AG04449 (cell line): ENCODE measurements at regions not wholly inside any gene's neighbourhood (a gene's known extent, or its start where the extent isn't known, plus 50 kb on each side); places are given as distances from the start of the nearest gene placed in this dataset.

ENCODE experiments used
- CTCF ChIA-PET: fragments of 350-600 bp; formaldehyde crosslinking; extraction: SDS; loops from one replicate; lab custom pipeline; 2021; ENCODE audit warnings: antibody characterized with exemption; lab: Yijun Ruan, JAX
- POLR2A ChIA-PET: fragments of 400-600, 350-600 bp; formaldehyde crosslinking; extraction: SDS; loops from one replicate; lab custom pipeline; 2020; ENCODE audit warnings: antibody characterized with exemption, inconsistent platforms; lab: Yijun Ruan, JAX
- DNase-seq: peaks from one replicate; pipeline ENCODE4 v3.0.0-alpha.2; 2010; ENCODE audit warnings: low read depth, low spot score
- H3K4me3 ChIP-seq: 2 replicates; pipeline ENCODE4 v1.5.1; 2011; ENCODE audit warnings: low read depth, mild to moderate bottlenecking, control low read depth, low read length
- CTCF ChIP-seq: IDR thresholded peaks from one replicate; pipeline ENCODE4 v1.5.1; 2011; ENCODE audit warnings: mild to moderate bottlenecking, moderate library complexity, low read length, control low read depth, inconsistent platforms; ENCODE audit not compliant: insufficient read depth; ENCODE audit errors: missing control alignments

- ChIA-PET POLR2A (no interaction called here), CTCF (interaction anchor here (0.6 to 1.8 kb wide), 5 partner anchors 9 to 32 kb away, joined by 3 to 6 read pairs (median 4); no protein-coding TSS in a partner anchor)
- H3K4me3 ChIP-seq = no peak overlapping the region
- TF ChIP-seq CTCF = no peak
- no peak for DNase-seq
Measured at GRCh38 chr3:152122851-152123250, 145.9 kb upstream of the MBNL1 start.

DNA sequence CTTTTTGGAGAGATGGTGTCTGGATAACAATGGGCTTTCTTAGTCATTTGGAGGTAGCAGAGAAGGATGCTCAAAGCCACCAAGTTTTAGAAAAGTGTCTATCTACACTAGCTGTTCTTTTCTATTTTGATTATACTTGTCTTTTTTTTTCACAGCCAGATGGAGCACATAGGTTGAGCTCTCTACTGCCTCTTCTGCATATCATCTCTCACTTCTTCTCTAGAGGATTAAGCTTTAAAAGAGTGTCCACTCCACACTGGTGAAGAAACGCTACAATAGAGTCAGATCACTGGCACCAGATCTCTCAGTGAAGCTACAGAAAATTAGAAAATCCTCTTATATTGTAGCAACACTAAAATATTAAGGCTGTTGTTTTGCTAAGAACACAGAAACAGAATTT, 145.3 kb upstream of the MBNL1 start:
- peak; percentile 3 for TF ChIP-seq CTCF
- ChIA-PET POLR2A (no interaction called here), CTCF (interaction anchor here (0.6 to 1.8 kb wide), 5 partner anchors 9 to 31 kb away, joined by 3 to 6 read pairs (median 4); no protein-coding TSS in a partner anchor)
- H3K4me3 ChIP-seq = no peak overlapping the region
- no peak for DNase-seq

- POLR2A ChIA-PET = interaction anchor here (0.7 kb wide), 1 partner anchor 46 kb away, joined by 3 read pairs; no protein-coding TSS in a partner anchor
- CTCF ChIA-PET = interaction anchor here (0.9 kb wide), 1 partner anchor 161 kb away, joined by 3 read pairs; no protein-coding TSS in a partner anchor
- no peak for DNase-seq
- TF ChIP-seq CTCF = no peak
- H3K4me3 ChIP-seq = no peak overlapping the region
Measured at GRCh38 chr3:152126260-152126659, 142.5 kb upstream of the MBNL1 start.

DNA sequence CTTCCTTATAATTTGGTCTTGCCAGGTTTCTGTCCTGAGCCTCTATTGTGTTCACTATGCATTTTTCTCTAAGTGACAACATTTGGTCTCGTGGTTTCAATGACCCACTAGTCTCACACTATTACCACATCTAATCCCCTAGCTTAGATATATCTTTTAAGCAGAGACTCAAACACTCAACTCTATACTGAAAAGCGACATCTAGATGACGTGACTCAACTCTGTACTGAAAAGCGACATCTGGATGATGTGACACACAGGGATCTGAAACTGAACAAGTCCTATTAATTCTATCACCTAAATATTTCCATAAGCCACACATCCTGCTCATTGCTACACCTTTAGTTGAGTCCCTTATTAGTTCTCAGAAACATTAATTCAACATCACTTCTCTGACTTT, 141.7 kb upstream of the MBNL1 start:
- ChIA-PET CTCF (no interaction called here), POLR2A (interaction anchor here (0.7 kb wide), 1 partner anchor 45 kb away, joined by 3 read pairs; no protein-coding TSS in a partner anchor)
- DNase-seq = no peak
- no peak overlapping the region for H3K4me3 ChIP-seq
- no peak for TF ChIP-seq CTCF

GRCh38 chr3:152128356-152128755, 140.4 kb upstream of the MBNL1 start:
- H3K4me3 ChIP-seq = no peak overlapping the region
- no peak for TF ChIP-seq CTCF
- ChIA-PET POLR2A (no interaction called here), CTCF (interaction anchor here (0.5 kb wide), 1 partner anchor 20 kb away, joined by 3 read pairs; no protein-coding TSS in a partner anchor)
- DNase-seq = no peak

GRCh38 chr3:152139651-152140050, 129.1 kb upstream of the MBNL1 start:
- no peak for TF ChIP-seq CTCF
- ChIA-PET CTCF (no interaction called here), POLR2A (no interaction called here)
- H3K4me3 ChIP-seq = no peak overlapping the region
- DNase-seq = no peak
